H1 (cell line): ENCODE measurements at regions not wholly inside any gene's neighbourhood (a gene's known extent, or its start where the extent isn't known, plus 50 kb on each side); places are given as distances from the start of the nearest gene placed in this dataset.

ENCODE experiments used
- BCL11A ChIP-seq, 2 experiments: IDR thresholded peaks; one replicate each; pipeline ENCODE4 v1.6.1; 2011; ENCODE audit warnings: low read depth in 2 of 2, low read length in 2 of 2, mild to moderate bottlenecking in 2 of 2
- GTF2F1 ChIP-seq: IDR thresholded peaks from 2 replicates; pipeline ENCODE4 v1.6.1; 2012; ENCODE audit warnings: low read depth, low read length, improper control_type of control experiment, borderline replicate concordance
- JUN ChIP-seq: IDR thresholded peaks from 2 replicates; pipeline ENCODE4 v1.6.1; 2011; ENCODE audit warnings: low read depth, mild to moderate bottlenecking, improper control_type of control experiment, low read length
- POLR2AphosphoS5 ChIP-seq: IDR thresholded peaks from 2 replicates; pipeline ENCODE4 v1.6.1; 2011; ENCODE audit warnings: low read depth, low read length
- SAP30 ChIP-seq: fragments of 300-600 bp; sonication (generic); IDR thresholded peaks from 2 replicates; pipeline ENCODE4 v1.7.1; 2012; ENCODE audit warnings: low read length, moderate library complexity, mild to moderate bottlenecking, inconsistent platforms; ENCODE audit not compliant: insufficient read depth, insufficient replicate concordance
- SIRT6 ChIP-seq: IDR thresholded peaks from one replicate; pipeline ENCODE4 v1.7.1; 2012; ENCODE audit warnings: low read length, inconsistent platforms
- SP2 ChIP-seq: IDR thresholded peaks from 2 replicates; pipeline ENCODE4 v1.6.1; 2012; ENCODE audit warnings: mild to moderate bottlenecking, low read length, inconsistent platforms
- TEAD4 ChIP-seq: IDR thresholded peaks from 2 replicates; pipeline ENCODE4 v1.6.1; 2012; ENCODE audit warnings: low read depth, low read length, inconsistent platforms, mixed read lengths
- USF2 ChIP-seq: IDR thresholded peaks from 2 replicates; pipeline ENCODE4 v1.6.1; 2011; ENCODE audit warnings: low read length, improper control_type of control experiment
- TF ChIP-seq, protein P1 (sequence below): fragments of 300-600 bp; sonication (generic); IDR thresholded peaks from 2 replicates; pipeline ENCODE4 v1.7.1; 2012; ENCODE audit warnings: low read length, moderate library complexity, mild to moderate bottlenecking, inconsistent platforms; ENCODE audit not compliant: insufficient replicate concordance

DNA sequence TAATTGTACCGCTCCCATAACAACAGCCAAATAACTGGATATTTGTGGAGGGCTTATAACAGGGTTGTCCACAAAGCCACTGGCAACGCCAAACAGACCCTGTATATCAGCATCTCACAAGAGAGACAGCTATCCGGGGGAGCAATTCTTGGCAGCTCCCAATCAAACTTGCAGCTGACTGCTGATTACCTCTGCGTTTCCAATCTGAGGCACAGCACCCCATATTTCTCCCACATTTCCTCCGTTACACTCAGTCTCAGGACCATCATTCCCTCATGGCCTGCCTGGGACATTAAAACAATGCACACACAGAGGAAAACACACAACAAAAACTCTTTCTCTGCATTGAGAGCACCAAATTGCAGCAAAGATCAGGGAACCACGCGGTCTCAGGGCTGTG is 67.8 kb upstream of the SDK1 start (continued):
- TF ChIP-seq, protein P1, sequence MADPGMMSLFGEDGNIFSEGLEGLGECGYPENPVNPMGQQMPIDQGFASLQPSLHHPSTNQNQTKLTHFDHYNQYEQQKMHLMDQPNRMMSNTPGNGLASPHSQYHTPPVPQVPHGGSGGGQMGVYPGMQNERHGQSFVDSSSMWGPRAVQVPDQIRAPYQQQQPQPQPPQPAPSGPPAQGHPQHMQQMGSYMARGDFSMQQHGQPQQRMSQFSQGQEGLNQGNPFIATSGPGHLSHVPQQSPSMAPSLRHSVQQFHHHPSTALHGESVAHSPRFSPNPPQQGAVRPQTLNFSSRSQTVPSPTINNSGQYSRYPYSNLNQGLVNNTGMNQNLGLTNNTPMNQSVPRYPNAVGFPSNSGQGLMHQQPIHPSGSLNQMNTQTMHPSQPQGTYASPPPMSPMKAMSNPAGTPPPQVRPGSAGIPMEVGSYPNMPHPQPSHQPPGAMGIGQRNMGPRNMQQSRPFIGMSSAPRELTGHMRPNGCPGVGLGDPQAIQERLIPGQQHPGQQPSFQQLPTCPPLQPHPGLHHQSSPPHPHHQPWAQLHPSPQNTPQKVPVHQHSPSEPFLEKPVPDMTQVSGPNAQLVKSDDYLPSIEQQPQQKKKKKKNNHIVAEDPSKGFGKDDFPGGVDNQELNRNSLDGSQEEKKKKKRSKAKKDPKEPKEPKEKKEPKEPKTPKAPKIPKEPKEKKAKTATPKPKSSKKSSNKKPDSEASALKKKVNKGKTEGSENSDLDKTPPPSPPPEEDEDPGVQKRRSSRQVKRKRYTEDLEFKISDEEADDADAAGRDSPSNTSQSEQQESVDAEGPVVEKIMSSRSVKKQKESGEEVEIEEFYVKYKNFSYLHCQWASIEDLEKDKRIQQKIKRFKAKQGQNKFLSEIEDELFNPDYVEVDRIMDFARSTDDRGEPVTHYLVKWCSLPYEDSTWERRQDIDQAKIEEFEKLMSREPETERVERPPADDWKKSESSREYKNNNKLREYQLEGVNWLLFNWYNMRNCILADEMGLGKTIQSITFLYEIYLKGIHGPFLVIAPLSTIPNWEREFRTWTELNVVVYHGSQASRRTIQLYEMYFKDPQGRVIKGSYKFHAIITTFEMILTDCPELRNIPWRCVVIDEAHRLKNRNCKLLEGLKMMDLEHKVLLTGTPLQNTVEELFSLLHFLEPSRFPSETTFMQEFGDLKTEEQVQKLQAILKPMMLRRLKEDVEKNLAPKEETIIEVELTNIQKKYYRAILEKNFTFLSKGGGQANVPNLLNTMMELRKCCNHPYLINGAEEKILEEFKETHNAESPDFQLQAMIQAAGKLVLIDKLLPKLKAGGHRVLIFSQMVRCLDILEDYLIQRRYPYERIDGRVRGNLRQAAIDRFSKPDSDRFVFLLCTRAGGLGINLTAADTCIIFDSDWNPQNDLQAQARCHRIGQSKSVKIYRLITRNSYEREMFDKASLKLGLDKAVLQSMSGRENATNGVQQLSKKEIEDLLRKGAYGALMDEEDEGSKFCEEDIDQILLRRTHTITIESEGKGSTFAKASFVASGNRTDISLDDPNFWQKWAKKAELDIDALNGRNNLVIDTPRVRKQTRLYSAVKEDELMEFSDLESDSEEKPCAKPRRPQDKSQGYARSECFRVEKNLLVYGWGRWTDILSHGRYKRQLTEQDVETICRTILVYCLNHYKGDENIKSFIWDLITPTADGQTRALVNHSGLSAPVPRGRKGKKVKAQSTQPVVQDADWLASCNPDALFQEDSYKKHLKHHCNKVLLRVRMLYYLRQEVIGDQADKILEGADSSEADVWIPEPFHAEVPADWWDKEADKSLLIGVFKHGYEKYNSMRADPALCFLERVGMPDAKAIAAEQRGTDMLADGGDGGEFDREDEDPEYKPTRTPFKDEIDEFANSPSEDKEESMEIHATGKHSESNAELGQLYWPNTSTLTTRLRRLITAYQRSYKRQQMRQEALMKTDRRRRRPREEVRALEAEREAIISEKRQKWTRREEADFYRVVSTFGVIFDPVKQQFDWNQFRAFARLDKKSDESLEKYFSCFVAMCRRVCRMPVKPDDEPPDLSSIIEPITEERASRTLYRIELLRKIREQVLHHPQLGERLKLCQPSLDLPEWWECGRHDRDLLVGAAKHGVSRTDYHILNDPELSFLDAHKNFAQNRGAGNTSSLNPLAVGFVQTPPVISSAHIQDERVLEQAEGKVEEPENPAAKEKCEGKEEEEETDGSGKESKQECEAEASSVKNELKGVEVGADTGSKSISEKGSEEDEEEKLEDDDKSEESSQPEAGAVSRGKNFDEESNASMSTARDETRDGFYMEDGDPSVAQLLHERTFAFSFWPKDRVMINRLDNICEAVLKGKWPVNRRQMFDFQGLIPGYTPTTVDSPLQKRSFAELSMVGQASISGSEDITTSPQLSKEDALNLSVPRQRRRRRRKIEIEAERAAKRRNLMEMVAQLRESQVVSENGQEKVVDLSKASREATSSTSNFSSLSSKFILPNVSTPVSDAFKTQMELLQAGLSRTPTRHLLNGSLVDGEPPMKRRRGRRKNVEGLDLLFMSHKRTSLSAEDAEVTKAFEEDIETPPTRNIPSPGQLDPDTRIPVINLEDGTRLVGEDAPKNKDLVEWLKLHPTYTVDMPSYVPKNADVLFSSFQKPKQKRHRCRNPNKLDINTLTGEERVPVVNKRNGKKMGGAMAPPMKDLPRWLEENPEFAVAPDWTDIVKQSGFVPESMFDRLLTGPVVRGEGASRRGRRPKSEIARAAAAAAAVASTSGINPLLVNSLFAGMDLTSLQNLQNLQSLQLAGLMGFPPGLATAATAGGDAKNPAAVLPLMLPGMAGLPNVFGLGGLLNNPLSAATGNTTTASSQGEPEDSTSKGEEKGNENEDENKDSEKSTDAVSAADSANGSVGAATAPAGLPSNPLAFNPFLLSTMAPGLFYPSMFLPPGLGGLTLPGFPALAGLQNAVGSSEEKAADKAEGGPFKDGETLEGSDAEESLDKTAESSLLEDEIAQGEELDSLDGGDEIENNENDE: no peak
- TF ChIP-seq GTF2F1: no peak
- TF ChIP-seq SIRT6: no peak
- TF ChIP-seq USF2: no peak
- no peak for TF ChIP-seq POLR2AphosphoS5
- no peak for TF ChIP-seq TEAD4
- TF ChIP-seq BCL11A (IDR thresholded peaks at IDR 0.05; ENCODE audit: low read depth in 2 of 2, low read length in 2 of 2): no peak
- TF ChIP-seq JUN: no peak
- no peak for TF ChIP-seq SP2
- no peak for TF ChIP-seq SAP30
